ENCODE measurements at regions not wholly inside any gene's neighbourhood (a gene's known extent, or its start where the extent isn't known, plus 50 kb on each side); places are given as distances from the start of the nearest gene placed in this dataset.

DNA sequence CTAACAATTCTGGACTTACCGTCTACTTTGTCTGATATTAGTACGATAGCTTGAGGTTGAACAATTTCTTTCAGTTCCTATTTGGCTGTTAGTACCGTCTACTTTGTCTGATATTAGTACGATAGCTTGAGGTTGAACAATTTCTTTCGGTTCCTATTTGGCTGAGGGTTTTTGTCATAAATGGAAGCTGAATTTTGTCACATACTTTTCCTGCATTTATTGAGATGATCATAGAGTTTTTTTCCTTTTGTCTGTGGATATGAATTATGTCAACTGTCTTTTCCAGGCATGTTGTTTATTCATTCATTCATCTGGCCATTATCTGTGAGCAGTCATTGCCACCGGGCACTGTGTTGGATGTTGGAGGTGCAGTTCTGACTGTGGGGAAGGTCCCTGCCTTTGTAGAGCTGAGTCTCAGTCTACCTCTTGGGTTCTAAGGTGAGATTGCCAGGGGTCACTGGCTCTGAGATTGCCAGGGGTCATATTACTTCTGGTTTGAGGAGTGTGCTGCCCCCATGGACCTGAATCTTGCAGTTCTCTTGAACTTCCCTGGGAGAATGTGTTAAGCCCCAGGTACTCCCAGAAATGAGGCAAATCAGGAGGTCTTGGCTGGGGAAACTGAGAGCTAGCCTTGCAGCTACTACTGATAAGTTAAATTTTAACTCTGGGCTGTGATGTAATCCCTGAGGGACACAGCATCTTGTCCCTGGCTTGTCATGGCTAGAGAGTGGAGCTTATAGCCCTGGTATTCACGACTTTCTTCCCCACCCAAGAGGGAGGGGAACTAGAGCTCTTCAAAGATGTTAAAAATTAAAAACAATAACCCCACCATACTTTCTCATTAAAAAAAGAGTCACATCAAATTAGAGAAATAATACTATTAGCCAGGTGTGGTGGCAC, 89.1 kb upstream of the MBOAT2 start:
- DNase-seq (no peak), ATAC-seq (ENCODE audit: poor library complexity) (no peak)
- H3K9me3 ChIP-seq (ENCODE audit: control insufficient read depth in 1 of 2, insufficient read depth in 1 of 2, low read length in 2 of 2): peaks cover 0 to 9% of the 10 kb centered on the region in 2 experiments
- Mint-ChIP-seq H3K9me3 (no peaks in the 10 kb centered on the region), H3K27ac (no peak overlapping the region), H3K4me1 (ENCODE audit: low read depth) (no peaks in the 10 kb centered on the region), H3K27me3 (peaks cover 44% of the 10 kb centered on the region), H3K4me3 (no peak overlapping the region), H3K36me3 (ENCODE audit: low read depth) (no peaks in the 10 kb centered on the region)
- no peak overlapping the region for H3K4me3 ChIP-seq (ENCODE audit: low read length)
- intact Hi-C loops (cut with DNase I, micrococcal nuclease): no loop called here
- CTCF ChIA-PET: interaction anchor here (0.6 kb wide), 1 partner anchor 998 kb away, joined by 3 read pairs; no protein-coding TSS in a partner anchor
- H3K36me3 ChIP-seq (ENCODE audit: insufficient read depth, low read length): no peaks in the 10 kb centered on the region
- TF ChIP-seq, protein P1, sequence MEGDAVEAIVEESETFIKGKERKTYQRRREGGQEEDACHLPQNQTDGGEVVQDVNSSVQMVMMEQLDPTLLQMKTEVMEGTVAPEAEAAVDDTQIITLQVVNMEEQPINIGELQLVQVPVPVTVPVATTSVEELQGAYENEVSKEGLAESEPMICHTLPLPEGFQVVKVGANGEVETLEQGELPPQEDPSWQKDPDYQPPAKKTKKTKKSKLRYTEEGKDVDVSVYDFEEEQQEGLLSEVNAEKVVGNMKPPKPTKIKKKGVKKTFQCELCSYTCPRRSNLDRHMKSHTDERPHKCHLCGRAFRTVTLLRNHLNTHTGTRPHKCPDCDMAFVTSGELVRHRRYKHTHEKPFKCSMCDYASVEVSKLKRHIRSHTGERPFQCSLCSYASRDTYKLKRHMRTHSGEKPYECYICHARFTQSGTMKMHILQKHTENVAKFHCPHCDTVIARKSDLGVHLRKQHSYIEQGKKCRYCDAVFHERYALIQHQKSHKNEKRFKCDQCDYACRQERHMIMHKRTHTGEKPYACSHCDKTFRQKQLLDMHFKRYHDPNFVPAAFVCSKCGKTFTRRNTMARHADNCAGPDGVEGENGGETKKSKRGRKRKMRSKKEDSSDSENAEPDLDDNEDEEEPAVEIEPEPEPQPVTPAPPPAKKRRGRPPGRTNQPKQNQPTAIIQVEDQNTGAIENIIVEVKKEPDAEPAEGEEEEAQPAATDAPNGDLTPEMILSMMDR (IDR thresholded peaks at IDR 0.05): no peak
- POLR2A ChIA-PET: no interaction called here
- H3K27me3 ChIP-seq (ENCODE audit: control insufficient read depth in 1 of 2, insufficient read depth in 2 of 2, low read length in 2 of 2): peaks cover 7 to 9% of the 10 kb centered on the region in 2 experiments
- no peaks in the 10 kb centered on the region for H3K4me1 ChIP-seq (ENCODE audit: insufficient read depth, low read length)
- H3K27ac ChIP-seq (ENCODE audit: low read depth in 1 of 2, low read length in 2 of 2): no peak overlapping the region

GRCh38 chr2:9091811-9092210, 88.3 kb upstream of the MBOAT2 start:
- Histone ChIP-seq H3K4me1 (ENCODE audit: insufficient read depth, low read length) (no peaks in the 10 kb centered on the region), H3K9me3 (ENCODE audit: control insufficient read depth in 1 of 2, insufficient read depth in 1 of 2, low read length in 2 of 2) (peaks cover 0 to 9% of the 10 kb centered on the region in 2 experiments), H3K27ac (ENCODE audit: low read depth in 1 of 2, low read length in 2 of 2) (no peak overlapping the region), H3K4me3 (ENCODE audit: low read length) (no peak overlapping the region), H3K27me3 (ENCODE audit: control insufficient read depth in 1 of 2, insufficient read depth in 2 of 2, low read length in 2 of 2) (peaks cover 7 to 9% of the 10 kb centered on the region in 2 experiments), H3K36me3 (ENCODE audit: insufficient read depth, low read length) (no peaks in the 10 kb centered on the region)
- DNase-seq (no peak), ATAC-seq (ENCODE audit: poor library complexity) (no peak)
- no peaks in the 10 kb centered on the region for H3K9me3 Mint-ChIP-seq
- no peaks in the 10 kb centered on the region for H3K4me1 Mint-ChIP-seq (ENCODE audit: low read depth)
- intact Hi-C loops (cut with DNase I, micrococcal nuclease): no loop called here
- no peak overlapping the region for H3K4me3 Mint-ChIP-seq
- no peaks in the 10 kb centered on the region for H3K36me3 Mint-ChIP-seq (ENCODE audit: low read depth)
- no peak overlapping the region for H3K27ac Mint-ChIP-seq
- TF ChIP-seq, protein P1 (IDR thresholded peaks at IDR 0.05): no peak
- ChIA-PET POLR2A (no interaction called here), CTCF (interaction anchor here (0.6 kb wide), 1 partner anchor 999 kb away, joined by 3 read pairs; no protein-coding TSS in a partner anchor)
- peaks cover 39% of the 10 kb centered on the region for H3K27me3 Mint-ChIP-seq

- no peak overlapping the region for H3K4me3 Mint-ChIP-seq
- intact Hi-C loops (cut with DNase I, micrococcal nuclease): no loop called here
- Histone ChIP-seq H3K36me3 (ENCODE audit: insufficient read depth, low read length) (no peaks in the 10 kb centered on the region), H3K4me1 (ENCODE audit: insufficient read depth, low read length) (no peaks in the 10 kb centered on the region), H3K27me3 (ENCODE audit: control insufficient read depth in 1 of 2, insufficient read depth in 2 of 2, low read length in 2 of 2) (peaks cover 0 to 3% of the 10 kb centered on the region in 2 experiments), H3K4me3 (ENCODE audit: low read length) (no peak overlapping the region), H3K9me3 (ENCODE audit: control insufficient read depth in 1 of 2, insufficient read depth in 1 of 2, low read length in 2 of 2) (no peaks in the 10 kb centered on the region), H3K27ac (ENCODE audit: low read depth in 1 of 2, low read length in 2 of 2) (no peak overlapping the region)
- ATAC-seq (ENCODE audit: poor library complexity) (no peak), DNase-seq (no peak)
- no peak overlapping the region for H3K27ac Mint-ChIP-seq
- ChIA-PET CTCF (no interaction called here), POLR2A (no interaction called here)
- H3K27me3 Mint-ChIP-seq: peaks cover 30% of the 10 kb centered on the region
- TF ChIP-seq, protein P1 (IDR thresholded peaks at IDR 0.05): no peak
- H3K4me1 Mint-ChIP-seq (ENCODE audit: low read depth): no peaks in the 10 kb centered on the region
- no peaks in the 10 kb centered on the region for H3K9me3 Mint-ChIP-seq
- no peaks in the 10 kb centered on the region for H3K36me3 Mint-ChIP-seq (ENCODE audit: low read depth)
These were observed 86.3 kb upstream of the MBOAT2 start for GRCh38 chr2:9089831-9090230.

Data from CD4-positive, alpha-beta T cell (primary cell).